PC-9 (cell line): ENCODE measurements at regions not wholly inside any gene's neighbourhood (a gene's known extent, or its start where the extent isn't known, plus 50 kb on each side); places are given as distances from the start of the nearest gene placed in this dataset.

Source experiments
- CTCF ChIP-seq: fragments of 200-600 bp; sonication (generic); conservative IDR thresholded peaks from 2 replicates; pipeline ENCODE4 v1.6.1; 2017; ENCODE audit warnings: mixed run types, antibody characterized with exemption, mild to moderate bottlenecking, moderate library complexity
- EZH2 ChIP-seq: fragments of 200-600 bp; sonication (generic); IDR thresholded peaks from 2 replicates; pipeline ENCODE4 v1.8.0; 2017; ENCODE audit warnings: antibody characterized with exemption, low read depth

GRCh38 chr4:97300561-97300960 is 842.7 kb downstream of the STPG2 start:
- TF ChIP-seq CTCF (no peak), EZH2 (no peak)
